ENCODE measurements at regions not wholly inside any gene's neighbourhood (a gene's known extent, or its start where the extent isn't known, plus 50 kb on each side); places are given as distances from the start of the nearest gene placed in this dataset.

DNA sequence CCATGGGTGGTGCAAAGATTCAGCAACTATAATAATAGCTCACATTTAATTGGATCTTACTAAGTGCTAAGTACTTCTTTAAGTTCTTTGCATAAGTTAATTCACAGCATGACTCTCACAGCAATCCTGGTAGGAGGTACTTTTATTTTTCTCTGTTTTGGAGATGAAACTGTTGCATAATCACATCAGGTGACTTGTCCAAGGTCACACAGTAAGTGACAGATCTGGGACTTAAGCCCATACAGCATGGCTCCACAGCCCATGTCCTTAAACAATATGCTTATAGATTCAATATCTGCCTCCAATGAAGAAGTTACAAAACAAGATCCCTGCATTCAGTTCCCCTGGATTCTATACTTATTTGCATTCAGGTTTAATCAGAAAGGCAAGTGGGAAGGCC is 171.8 kb downstream of the CNTN3 start:
- Histone ChIP-seq H2AFZ (ENCODE audit: low read depth, low read length) (no peak overlapping the region), H4K20me1 (ENCODE audit: insufficient read depth) (no peaks in the 10 kb centered on the region)
- TF ChIP-seq EZH2 (IDR thresholded peaks at IDR 0.05; ENCODE audit: borderline replicate concordance, insufficient read depth, low read length, poor library complexity, severe bottlenecking) (no peak), RAD21 (conservative IDR thresholded peaks at IDR 0.05) (no peak), MXI1 (conservative IDR thresholded peaks at IDR 0.05; ENCODE audit: poor library complexity, severe bottlenecking) (no peak), EP300 (conservative IDR thresholded peaks at IDR 0.05; ENCODE audit: poor library complexity, severe bottlenecking) (no peak), TAF1 (IDR thresholded peaks at IDR 0.05; ENCODE audit: low read depth) (no peak), POLR2AphosphoS5 (IDR thresholded peaks at IDR 0.05) (no peak), SMC3 (conservative IDR thresholded peaks at IDR 0.05; ENCODE audit: poor library complexity) (no peak)
- TF ChIP-seq, protein P1, sequence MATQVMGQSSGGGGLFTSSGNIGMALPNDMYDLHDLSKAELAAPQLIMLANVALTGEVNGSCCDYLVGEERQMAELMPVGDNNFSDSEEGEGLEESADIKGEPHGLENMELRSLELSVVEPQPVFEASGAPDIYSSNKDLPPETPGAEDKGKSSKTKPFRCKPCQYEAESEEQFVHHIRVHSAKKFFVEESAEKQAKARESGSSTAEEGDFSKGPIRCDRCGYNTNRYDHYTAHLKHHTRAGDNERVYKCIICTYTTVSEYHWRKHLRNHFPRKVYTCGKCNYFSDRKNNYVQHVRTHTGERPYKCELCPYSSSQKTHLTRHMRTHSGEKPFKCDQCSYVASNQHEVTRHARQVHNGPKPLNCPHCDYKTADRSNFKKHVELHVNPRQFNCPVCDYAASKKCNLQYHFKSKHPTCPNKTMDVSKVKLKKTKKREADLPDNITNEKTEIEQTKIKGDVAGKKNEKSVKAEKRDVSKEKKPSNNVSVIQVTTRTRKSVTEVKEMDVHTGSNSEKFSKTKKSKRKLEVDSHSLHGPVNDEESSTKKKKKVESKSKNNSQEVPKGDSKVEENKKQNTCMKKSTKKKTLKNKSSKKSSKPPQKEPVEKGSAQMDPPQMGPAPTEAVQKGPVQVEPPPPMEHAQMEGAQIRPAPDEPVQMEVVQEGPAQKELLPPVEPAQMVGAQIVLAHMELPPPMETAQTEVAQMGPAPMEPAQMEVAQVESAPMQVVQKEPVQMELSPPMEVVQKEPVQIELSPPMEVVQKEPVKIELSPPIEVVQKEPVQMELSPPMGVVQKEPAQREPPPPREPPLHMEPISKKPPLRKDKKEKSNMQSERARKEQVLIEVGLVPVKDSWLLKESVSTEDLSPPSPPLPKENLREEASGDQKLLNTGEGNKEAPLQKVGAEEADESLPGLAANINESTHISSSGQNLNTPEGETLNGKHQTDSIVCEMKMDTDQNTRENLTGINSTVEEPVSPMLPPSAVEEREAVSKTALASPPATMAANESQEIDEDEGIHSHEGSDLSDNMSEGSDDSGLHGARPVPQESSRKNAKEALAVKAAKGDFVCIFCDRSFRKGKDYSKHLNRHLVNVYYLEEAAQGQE (IDR thresholded peaks at IDR 0.05; ENCODE audit: borderline replicate concordance), result no peak
- TF ChIP-seq, protein P2, sequence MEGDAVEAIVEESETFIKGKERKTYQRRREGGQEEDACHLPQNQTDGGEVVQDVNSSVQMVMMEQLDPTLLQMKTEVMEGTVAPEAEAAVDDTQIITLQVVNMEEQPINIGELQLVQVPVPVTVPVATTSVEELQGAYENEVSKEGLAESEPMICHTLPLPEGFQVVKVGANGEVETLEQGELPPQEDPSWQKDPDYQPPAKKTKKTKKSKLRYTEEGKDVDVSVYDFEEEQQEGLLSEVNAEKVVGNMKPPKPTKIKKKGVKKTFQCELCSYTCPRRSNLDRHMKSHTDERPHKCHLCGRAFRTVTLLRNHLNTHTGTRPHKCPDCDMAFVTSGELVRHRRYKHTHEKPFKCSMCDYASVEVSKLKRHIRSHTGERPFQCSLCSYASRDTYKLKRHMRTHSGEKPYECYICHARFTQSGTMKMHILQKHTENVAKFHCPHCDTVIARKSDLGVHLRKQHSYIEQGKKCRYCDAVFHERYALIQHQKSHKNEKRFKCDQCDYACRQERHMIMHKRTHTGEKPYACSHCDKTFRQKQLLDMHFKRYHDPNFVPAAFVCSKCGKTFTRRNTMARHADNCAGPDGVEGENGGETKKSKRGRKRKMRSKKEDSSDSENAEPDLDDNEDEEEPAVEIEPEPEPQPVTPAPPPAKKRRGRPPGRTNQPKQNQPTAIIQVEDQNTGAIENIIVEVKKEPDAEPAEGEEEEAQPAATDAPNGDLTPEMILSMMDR (IDR thresholded peaks at IDR 0.05; ENCODE audit: poor library complexity, severe bottlenecking), result no peak

DNA sequence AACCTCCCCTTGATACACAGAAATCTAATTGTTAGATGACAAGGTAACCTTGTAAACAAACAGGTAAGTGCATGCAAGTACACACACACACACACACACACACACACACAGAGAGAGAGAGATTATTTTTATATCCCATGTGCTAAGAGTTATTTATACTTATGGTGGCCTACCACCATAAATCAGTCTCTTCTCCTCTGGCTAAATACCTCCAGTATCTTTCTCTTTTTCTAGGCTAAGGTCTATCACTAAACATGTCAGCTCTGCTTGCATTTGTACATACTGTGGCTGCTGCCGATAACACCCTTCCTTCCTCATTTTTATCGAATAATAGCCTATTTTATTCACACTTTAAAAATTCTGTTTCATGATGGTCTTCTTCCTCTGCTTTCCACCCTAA is 172.4 kb downstream of the CNTN3 start:
- Histone ChIP-seq H4K20me1 (ENCODE audit: insufficient read depth) (no peaks in the 10 kb centered on the region), H3K9me3 (ENCODE audit: low read length) (no peaks in the 10 kb centered on the region), H3K9ac (ENCODE audit: low read length) (no peak overlapping the region), H3K27ac (ENCODE audit: low read length) (no peak overlapping the region), H3K4me3 (ENCODE audit: low read length) (no peak overlapping the region), H3K9me2 (ENCODE audit: insufficient read depth, low read length) (no peaks in the 10 kb centered on the region), H3K27me3 (ENCODE audit: insufficient read depth, low read depth, low read length) (no peaks in the 10 kb centered on the region), H3F3A (ENCODE audit: insufficient read depth, low read length, poor library complexity, severe bottlenecking) (no peaks in the 10 kb centered on the region), H3K79me2 (replicated peaks; ENCODE audit: insufficient read depth, low read length) (no peaks in the 10 kb centered on the region), H2AFZ (ENCODE audit: low read depth, low read length) (no peak overlapping the region), H3K4me2 (ENCODE audit: low read length) (no peak overlapping the region), H3K36me3 (ENCODE audit: insufficient read depth, low read length) (no peaks in the 10 kb centered on the region)
- TF ChIP-seq SMC3 (conservative IDR thresholded peaks at IDR 0.05; ENCODE audit: poor library complexity), result no peak
- no peak for TF ChIP-seq POLR2AphosphoS5 (IDR thresholded peaks at IDR 0.05)

More for the DNA sequence above, 171.8 kb downstream of the CNTN3 start:
- no peaks in the 10 kb centered on the region for H3K9me2 ChIP-seq (ENCODE audit: insufficient read depth, low read length)
- no peak overlapping the region for H3K4me3 ChIP-seq (ENCODE audit: low read length)
- H3K9ac ChIP-seq (ENCODE audit: low read length), result no peak overlapping the region
- H3K27ac ChIP-seq (ENCODE audit: low read length), result no peak overlapping the region
- H3K9me3 ChIP-seq (ENCODE audit: low read length), result no peaks in the 10 kb centered on the region
- H3K79me2 ChIP-seq (replicated peaks; ENCODE audit: insufficient read depth, low read length), result no peaks in the 10 kb centered on the region
- H3K36me3 ChIP-seq (ENCODE audit: insufficient read depth, low read length), result no peaks in the 10 kb centered on the region
- H3F3A ChIP-seq (ENCODE audit: insufficient read depth, low read length, poor library complexity, severe bottlenecking), result no peaks in the 10 kb centered on the region
- no peaks in the 10 kb centered on the region for H3K27me3 ChIP-seq (ENCODE audit: insufficient read depth, low read depth, low read length)
- H3K4me2 ChIP-seq (ENCODE audit: low read length), result no peak overlapping the region

DNA sequence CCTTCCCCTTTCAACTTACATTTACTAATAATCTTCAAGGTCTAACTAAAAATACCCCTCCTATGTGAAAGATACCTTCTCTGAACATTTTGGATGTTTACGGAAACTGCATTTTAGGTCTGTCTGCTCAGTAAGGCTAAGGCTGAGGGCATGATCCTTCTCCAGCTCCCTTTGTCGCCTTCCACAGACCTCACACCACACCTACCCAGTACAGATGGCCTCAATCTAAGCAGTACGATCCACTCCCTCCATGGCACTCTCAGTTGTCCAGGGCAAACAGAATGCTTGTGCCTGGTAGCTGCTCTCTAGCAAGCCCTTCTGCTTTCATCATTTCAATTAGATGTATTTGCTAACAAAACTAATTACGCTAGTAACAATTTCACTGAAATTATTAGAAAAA is 178.3 kb downstream of the CNTN3 start:
- Histone ChIP-seq H2AFZ (ENCODE audit: low read depth, low read length) (no peak overlapping the region), H3K27me3 (ENCODE audit: insufficient read depth, low read depth, low read length) (no peaks in the 10 kb centered on the region), H3K79me2 (replicated peaks; ENCODE audit: insufficient read depth, low read length) (no peaks in the 10 kb centered on the region), H3K4me2 (ENCODE audit: low read length) (no peak overlapping the region), H3K9me2 (ENCODE audit: insufficient read depth, low read length) (no peaks in the 10 kb centered on the region), H3K36me3 (ENCODE audit: insufficient read depth, low read length) (no peaks in the 10 kb centered on the region), H3F3A (ENCODE audit: insufficient read depth, low read length, poor library complexity, severe bottlenecking) (no peaks in the 10 kb centered on the region), H3K4me3 (ENCODE audit: low read length) (no peak overlapping the region), H3K9me3 (ENCODE audit: low read length) (no peaks in the 10 kb centered on the region), H3K9ac (ENCODE audit: low read length) (no peak overlapping the region), H4K20me1 (ENCODE audit: insufficient read depth) (no peaks in the 10 kb centered on the region), H3K27ac (ENCODE audit: low read length) (no peak overlapping the region)
- TF ChIP-seq POLR2AphosphoS5 (IDR thresholded peaks at IDR 0.05) (no peak), MXI1 (conservative IDR thresholded peaks at IDR 0.05; ENCODE audit: poor library complexity, severe bottlenecking) (no peak), SMC3 (conservative IDR thresholded peaks at IDR 0.05; ENCODE audit: poor library complexity) (no peak), EP300 (conservative IDR thresholded peaks at IDR 0.05; ENCODE audit: poor library complexity, severe bottlenecking) (no peak), EZH2 (IDR thresholded peaks at IDR 0.05; ENCODE audit: borderline replicate concordance, insufficient read depth, low read length, poor library complexity, severe bottlenecking) (no peak), TAF1 (IDR thresholded peaks at IDR 0.05; ENCODE audit: low read depth) (no peak), RAD21 (conservative IDR thresholded peaks at IDR 0.05) (no peak)
- TF ChIP-seq, protein P2 (IDR thresholded peaks at IDR 0.05; ENCODE audit: poor library complexity, severe bottlenecking), result no peak
- TF ChIP-seq, protein P1 (IDR thresholded peaks at IDR 0.05; ENCODE audit: borderline replicate concordance), result no peak
